ENCODE measurements at regions not wholly inside any gene's neighbourhood (a gene's known extent, or its start where the extent isn't known, plus 50 kb on each side); places are given as distances from the start of the nearest gene placed in this dataset.

DNA sequence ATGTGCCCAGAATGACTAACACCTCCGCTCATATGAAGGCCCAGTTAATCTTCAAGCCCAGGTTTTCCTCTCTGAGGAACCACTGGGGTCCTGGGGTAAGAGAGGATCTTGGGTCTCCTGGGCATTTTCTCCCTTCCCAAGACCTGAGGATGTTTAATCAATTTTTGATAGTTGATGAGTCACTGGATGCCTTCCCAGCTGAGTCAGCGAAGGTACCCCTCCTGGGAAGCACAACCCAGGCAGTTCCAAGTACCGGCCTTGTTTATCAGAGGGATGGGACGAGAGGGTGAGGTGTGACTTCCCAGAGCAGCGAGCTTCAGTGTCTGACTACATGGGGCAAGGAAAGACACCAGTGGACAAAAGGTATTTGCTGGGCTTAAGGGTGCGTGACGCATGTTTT is 119.6 kb upstream of the IL12B start:
- Histone ChIP-seq H3K27ac (no peak overlapping the region), H3F3A (ENCODE audit: insufficient read depth) (peaks cover 16% of the 10 kb centered on the region), H3K9me3 (ENCODE audit: low read depth) (no peaks in the 10 kb centered on the region), H3K4me2 (ENCODE audit: unreplicated experiment) (no peak overlapping the region), H3K9ac (no peak overlapping the region), H3K4me3 (no peak overlapping the region), H3K79me2 (ENCODE audit: insufficient read depth) (no peaks in the 10 kb centered on the region), H4K20me1 (ENCODE audit: insufficient read depth) (no peaks in the 10 kb centered on the region), H3K4me1 (ENCODE audit: insufficient read depth) (peaks cover 13% of the 10 kb centered on the region), H3K9me2 (ENCODE audit: insufficient read depth) (no peaks in the 10 kb centered on the region), H3K36me3 (ENCODE audit: low read depth) (no peaks in the 10 kb centered on the region), H3K27me3 (replicated peaks; ENCODE audit: insufficient read depth) (no peaks in the 10 kb centered on the region), H2AFZ (no peak overlapping the region)
- in situ Hi-C loops (cut with MboI) = loop anchor here (10.0 to 25.0 kb wide), 3 partner anchors 288 to 515 kb away; partner anchors contain the start of gene ADRA1B
- WGBS, 2 experiments (ENCODE audit: low coverage in 1 of 2, low lambda C conversion rate in 2 of 2, missing lambda C conversion rate in 2 of 2) = 84 to 90% methylated on average over 7 of the region's 7 CpGs
- TF ChIP-seq EZH2phosphoT487 (IDR thresholded peaks at IDR 0.05; ENCODE audit: insufficient read depth, low read depth) (no peak), EZH2 (IDR thresholded peaks at IDR 0.05; ENCODE audit: insufficient read depth, poor library complexity, severe bottlenecking) (no peak)
- DNase-seq = peak; percentile 18

DNA sequence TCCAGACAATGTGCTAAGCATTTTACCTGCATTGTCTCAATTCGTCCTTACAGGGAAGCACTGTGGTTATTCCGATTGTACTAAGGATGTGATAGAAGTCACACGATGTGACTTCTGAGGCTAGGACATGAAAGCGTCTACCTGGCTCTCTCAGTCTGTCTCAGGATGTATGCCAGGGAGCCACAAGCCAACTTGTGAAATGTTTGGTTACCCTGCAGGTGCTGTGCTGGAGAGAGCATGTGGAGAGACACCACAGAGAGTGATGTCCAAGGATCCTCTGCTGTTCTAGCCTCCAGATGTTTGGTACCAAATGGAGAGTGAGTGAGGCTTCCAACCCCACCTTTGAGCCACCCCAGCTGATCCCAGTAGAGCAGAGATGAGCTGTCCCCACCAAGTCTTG is 120.1 kb upstream of the IL12B start:
- no peak overlapping the region for H3K27ac ChIP-seq
- DNase-seq = no peak
- H4K20me1 ChIP-seq (ENCODE audit: insufficient read depth) = no peaks in the 10 kb centered on the region
- WGBS, 2 experiments (ENCODE audit: low coverage in 1 of 2, low lambda C conversion rate in 2 of 2, missing lambda C conversion rate in 2 of 2) = 94 to 95% methylated on average over 4 of the region's 4 CpGs
- H3K79me2 ChIP-seq (ENCODE audit: insufficient read depth) = no peaks in the 10 kb centered on the region
- H3F3A ChIP-seq (ENCODE audit: insufficient read depth) = peaks cover 16% of the 10 kb centered on the region
- in situ Hi-C loops (cut with MboI) = no loop called here
- peaks cover 13% of the 10 kb centered on the region for H3K4me1 ChIP-seq (ENCODE audit: insufficient read depth)
- H3K4me2 ChIP-seq (ENCODE audit: unreplicated experiment) = no peak overlapping the region
- H3K9ac ChIP-seq = no peak overlapping the region
- no peaks in the 10 kb centered on the region for H3K27me3 ChIP-seq (replicated peaks; ENCODE audit: insufficient read depth)
- H3K36me3 ChIP-seq (ENCODE audit: low read depth) = no peaks in the 10 kb centered on the region
- no peak overlapping the region for H2AFZ ChIP-seq
- no peaks in the 10 kb centered on the region for H3K9me3 ChIP-seq (ENCODE audit: low read depth)
- H3K9me2 ChIP-seq (ENCODE audit: insufficient read depth) = no peaks in the 10 kb centered on the region
- TF ChIP-seq EZH2 (IDR thresholded peaks at IDR 0.05; ENCODE audit: insufficient read depth, poor library complexity, severe bottlenecking) (no peak), EZH2phosphoT487 (IDR thresholded peaks at IDR 0.05; ENCODE audit: insufficient read depth, low read depth) (no peak)
- H3K4me3 ChIP-seq = no peak overlapping the region

DNA sequence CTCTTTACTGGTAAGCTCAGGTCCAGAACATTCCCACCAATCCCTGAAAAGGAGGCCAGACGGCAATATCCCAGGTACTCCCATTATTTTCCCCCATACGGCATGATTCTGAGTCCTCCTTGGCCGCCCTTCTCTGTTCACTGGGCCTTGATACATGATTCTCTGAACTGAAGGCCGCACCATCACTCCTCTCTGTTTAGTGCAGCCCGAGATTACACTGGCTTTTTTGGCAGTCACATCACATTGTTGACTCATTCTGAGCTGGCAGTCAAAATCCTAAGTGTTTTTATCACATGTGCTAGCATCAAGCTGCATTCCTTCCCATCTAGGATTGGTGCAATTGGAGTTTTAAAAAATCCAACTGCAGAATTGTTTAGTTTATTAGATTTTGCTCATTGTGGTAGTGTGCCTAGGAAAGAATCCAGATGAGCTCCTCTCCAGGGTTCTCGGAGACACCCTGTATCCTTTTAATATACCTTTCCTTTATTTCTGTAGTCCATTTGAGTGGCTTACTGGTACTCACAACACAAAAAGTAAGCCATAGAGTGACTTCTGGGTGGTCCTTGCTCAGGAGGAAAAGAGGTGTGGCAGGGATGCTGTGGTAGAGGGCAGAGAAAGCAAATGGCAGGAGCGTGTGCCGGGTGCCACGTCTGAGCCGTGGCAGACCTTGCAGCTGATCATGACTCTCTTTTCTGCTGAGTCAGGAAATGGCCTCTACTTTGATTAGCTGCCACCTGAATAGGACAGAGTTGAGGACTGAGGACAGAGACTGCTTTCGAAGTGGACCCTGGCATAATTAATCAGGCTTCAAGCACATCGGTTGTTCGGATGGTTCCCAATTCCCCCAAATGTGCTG is 121.1 kb upstream of the IL12B start:
- H3K4me3 ChIP-seq = peak overlapping the region; percentile 23
- peak overlapping the region; percentile 61 for H3K4me2 ChIP-seq (ENCODE audit: unreplicated experiment)
- TF ChIP-seq EZH2 (IDR thresholded peaks at IDR 0.05; ENCODE audit: insufficient read depth, poor library complexity, severe bottlenecking) = no peak
- no peak for TF ChIP-seq EZH2phosphoT487 (IDR thresholded peaks at IDR 0.05; ENCODE audit: insufficient read depth, low read depth)
- H3K36me3 ChIP-seq (ENCODE audit: low read depth) = no peaks in the 10 kb centered on the region
- H3K4me1 ChIP-seq (ENCODE audit: insufficient read depth) = peaks cover 13% of the 10 kb centered on the region
- peak overlapping the region; percentile 49; the same call in 1 of the 2 replicates for H3K9ac ChIP-seq
- no peaks in the 10 kb centered on the region for H3K27me3 ChIP-seq (replicated peaks; ENCODE audit: insufficient read depth)
- WGBS, 2 experiments (ENCODE audit: low coverage in 1 of 2, low lambda C conversion rate in 2 of 2, missing lambda C conversion rate in 2 of 2) = 18 to 19% methylated on average over 13 of the region's 13 CpGs
- no peaks in the 10 kb centered on the region for H3K79me2 ChIP-seq (ENCODE audit: insufficient read depth)
- in situ Hi-C loops (cut with MboI) = no loop called here
- no peaks in the 10 kb centered on the region for H3K9me2 ChIP-seq (ENCODE audit: insufficient read depth)
- peak overlapping the region; percentile 61 for H3K27ac ChIP-seq
- no peaks in the 10 kb centered on the region for H4K20me1 ChIP-seq (ENCODE audit: insufficient read depth)
- H3F3A ChIP-seq (ENCODE audit: insufficient read depth) = peaks cover 16% of the 10 kb centered on the region
- no peaks in the 10 kb centered on the region for H3K9me3 ChIP-seq (ENCODE audit: low read depth)
- H2AFZ ChIP-seq = peak overlapping the region; percentile 33; the same call in 1 of the 2 replicates
- peak; percentile 97 for DNase-seq

DNA sequence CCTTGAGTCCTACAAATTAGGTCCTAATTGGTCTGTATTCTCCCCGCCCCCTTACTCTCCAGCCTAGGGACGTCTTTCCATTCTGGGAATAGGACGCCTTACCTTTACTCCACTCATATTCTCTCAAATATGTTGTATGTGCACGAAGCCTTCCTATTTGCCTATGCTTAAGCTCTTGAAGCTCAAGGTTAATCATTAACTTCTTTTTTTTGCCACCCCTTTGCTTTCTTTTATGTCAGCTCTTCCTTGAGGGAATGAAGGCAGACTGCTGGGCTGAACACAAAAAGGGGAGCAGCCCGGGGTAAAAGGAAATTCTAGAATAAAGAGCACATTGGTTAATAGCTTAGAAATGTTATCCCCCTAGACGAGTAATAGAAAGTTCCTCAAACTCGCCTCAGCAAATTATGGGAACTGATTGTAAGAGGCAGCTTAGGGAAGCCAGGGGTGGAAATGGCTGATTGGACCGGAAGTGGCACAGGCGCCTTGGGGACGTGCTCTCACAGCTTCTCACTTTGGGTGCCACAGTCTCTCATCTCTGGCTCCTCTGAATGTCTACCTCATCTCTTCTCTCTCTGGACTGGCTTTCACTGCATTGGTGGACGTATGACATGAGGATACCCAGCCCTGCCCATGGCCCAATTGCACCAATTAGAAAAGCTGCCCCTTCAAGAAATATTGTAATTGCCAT is 122.3 kb upstream of the IL12B start:
- H3K27me3 ChIP-seq (replicated peaks; ENCODE audit: insufficient read depth) = no peaks in the 10 kb centered on the region
- no peaks in the 10 kb centered on the region for H3K36me3 ChIP-seq (ENCODE audit: low read depth)
- H3K9ac ChIP-seq = no peak overlapping the region
- H3K79me2 ChIP-seq (ENCODE audit: insufficient read depth) = no peaks in the 10 kb centered on the region
- H3K27ac ChIP-seq = no peak overlapping the region
- DNase-seq = no peak
- no peaks in the 10 kb centered on the region for H3K9me3 ChIP-seq (ENCODE audit: low read depth)
- TF ChIP-seq EZH2phosphoT487 (IDR thresholded peaks at IDR 0.05; ENCODE audit: insufficient read depth, low read depth) (no peak), EZH2 (IDR thresholded peaks at IDR 0.05; ENCODE audit: insufficient read depth, poor library complexity, severe bottlenecking) (no peak)
- no peaks in the 10 kb centered on the region for H3K9me2 ChIP-seq (ENCODE audit: insufficient read depth)
- no peak overlapping the region for H3K4me3 ChIP-seq
- 90 to 92% methylated on average over 11 of the region's 11 CpGs for WGBS, 2 experiments (ENCODE audit: low coverage in 1 of 2, low lambda C conversion rate in 2 of 2, missing lambda C conversion rate in 2 of 2)
- H2AFZ ChIP-seq = no peak overlapping the region
- no peak overlapping the region for H3K4me2 ChIP-seq (ENCODE audit: unreplicated experiment)
- peaks cover 23% of the 10 kb centered on the region for H3K4me1 ChIP-seq (ENCODE audit: insufficient read depth)
- peaks cover 24% of the 10 kb centered on the region for H3F3A ChIP-seq (ENCODE audit: insufficient read depth)
- H4K20me1 ChIP-seq (ENCODE audit: insufficient read depth) = no peaks in the 10 kb centered on the region
- in situ Hi-C loops (cut with MboI) = no loop called here

Data from GM23248 (cell line).